ENCODE measurements at regions not wholly inside any gene's neighbourhood (a gene's known extent, or its start where the extent isn't known, plus 50 kb on each side); places are given as distances from the start of the nearest gene placed in this dataset.

DNA sequence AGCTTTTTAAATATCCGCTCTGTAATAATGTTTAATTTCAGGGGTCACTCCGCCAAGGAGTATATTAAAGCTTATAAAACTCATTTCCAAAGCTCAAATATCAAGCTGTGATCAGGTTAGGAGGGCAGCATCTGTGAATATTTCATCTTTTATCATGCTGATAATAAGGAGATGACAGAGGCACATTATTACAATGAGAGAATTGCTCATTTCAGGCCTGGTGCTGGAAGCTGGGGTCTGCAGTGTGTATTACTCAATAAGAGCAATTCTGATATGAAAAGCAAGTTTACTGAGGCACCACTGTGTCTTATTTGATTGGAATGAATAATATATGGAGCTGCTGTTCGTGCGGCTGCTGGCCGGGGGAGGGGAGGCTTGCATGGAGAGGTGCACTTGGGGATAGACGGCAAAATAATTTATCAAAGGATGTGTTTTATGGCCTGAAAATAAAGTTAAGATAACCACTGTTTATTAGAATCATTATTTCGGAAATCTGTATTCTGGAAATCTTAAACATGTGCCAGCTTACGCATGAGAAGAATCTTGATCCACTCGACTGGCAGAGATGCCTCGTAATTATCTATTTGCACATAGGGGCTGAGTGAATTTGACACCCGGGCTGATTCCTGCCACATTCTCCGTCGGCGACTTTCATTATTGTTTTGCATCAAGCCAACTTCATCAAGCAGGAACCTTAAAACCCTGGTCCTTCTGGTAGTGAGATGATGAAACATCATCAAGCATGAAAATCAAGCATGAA, 173.2 kb downstream of the RRAGC start:
- Histone ChIP-seq H3K4me1 (ENCODE audit: low read depth) (no peaks in the 10 kb centered on the region), H3K9me3 (no peaks in the 10 kb centered on the region), H3K36me3 (ENCODE audit: low read depth) (no peaks in the 10 kb centered on the region), H3K4me3 (no peak overlapping the region)
- intact Hi-C loops (cut with DNase I, micrococcal nuclease) = no loop called here
- DNase-seq = no peak
- ATAC-seq = no peak
- no peak for TF ChIP-seq CTCF (IDR thresholded peaks at IDR 0.05)

DNA sequence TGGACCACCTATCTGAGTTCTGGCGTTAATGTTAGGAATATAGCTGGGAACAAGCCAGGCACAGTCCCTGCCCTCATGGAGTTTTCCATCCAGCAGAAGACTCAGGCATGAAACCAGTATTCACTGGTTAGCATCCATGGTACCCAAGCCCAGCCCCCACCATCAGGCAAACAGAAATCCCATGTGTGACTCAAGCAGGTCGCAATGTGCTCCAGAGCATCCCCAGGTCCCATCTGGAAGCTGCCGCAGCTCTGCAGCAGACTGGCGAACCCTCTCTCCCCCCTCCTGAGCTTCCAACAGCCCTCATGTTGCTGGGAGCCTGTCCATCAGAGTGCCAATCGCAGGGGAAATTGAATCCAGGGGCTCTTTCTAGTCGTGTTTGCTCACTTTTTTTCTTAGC, 174.2 kb downstream of the RRAGC start:
- ATAC-seq (no peak), DNase-seq (no peak)
- H3K36me3 ChIP-seq (ENCODE audit: low read depth) = no peaks in the 10 kb centered on the region
- TF ChIP-seq CTCF (IDR thresholded peaks at IDR 0.05) = no peak
- intact Hi-C loops (cut with DNase I, micrococcal nuclease) = no loop called here
- no peaks in the 10 kb centered on the region for H3K4me1 ChIP-seq (ENCODE audit: low read depth)
- no peaks in the 10 kb centered on the region for H3K9me3 ChIP-seq
- H3K4me3 ChIP-seq = no peak overlapping the region

DNA sequence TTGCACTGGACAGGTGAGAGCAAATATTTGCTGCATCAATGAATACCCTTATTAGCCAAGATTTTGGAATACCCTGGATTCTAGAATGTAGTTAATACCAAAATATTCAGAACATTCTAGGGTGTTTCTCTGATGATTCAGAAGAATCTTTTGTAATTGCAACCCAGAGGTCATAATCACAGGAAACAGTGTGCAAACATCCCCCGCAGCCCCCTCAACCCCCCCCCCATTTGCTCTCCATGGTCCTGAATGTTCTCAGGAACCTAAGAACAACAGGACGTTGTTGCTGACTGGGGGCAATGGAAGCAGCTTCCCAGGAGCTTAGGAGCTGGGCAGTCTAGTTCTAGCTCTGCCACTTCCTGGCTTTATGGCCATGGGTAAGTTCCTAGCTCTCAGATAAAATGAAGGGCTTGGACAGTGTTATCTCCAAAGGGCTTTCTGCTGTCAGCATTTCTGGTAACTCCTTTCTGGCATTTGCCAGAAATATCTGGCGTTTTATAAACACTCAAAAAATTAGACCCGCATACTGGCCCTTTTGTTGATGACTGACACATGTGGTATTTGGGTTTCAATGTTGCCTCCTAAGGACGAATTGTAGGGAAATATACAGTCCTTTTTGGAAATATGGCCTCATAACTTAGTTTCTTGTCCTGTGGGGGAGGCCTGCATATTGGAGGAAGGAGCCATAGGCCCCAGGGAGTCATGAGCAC, 178.6 kb downstream of the RRAGC start:
- DNase-seq (no peak), ATAC-seq (no peak)
- H3K4me3 ChIP-seq = no peak overlapping the region
- H3K4me1 ChIP-seq (ENCODE audit: low read depth) = no peaks in the 10 kb centered on the region
- no peak for TF ChIP-seq CTCF (IDR thresholded peaks at IDR 0.05)
- H3K9me3 ChIP-seq = no peaks in the 10 kb centered on the region
- no peaks in the 10 kb centered on the region for H3K36me3 ChIP-seq (ENCODE audit: low read depth)
- intact Hi-C loops (cut with DNase I, micrococcal nuclease) = no loop called here

DNA sequence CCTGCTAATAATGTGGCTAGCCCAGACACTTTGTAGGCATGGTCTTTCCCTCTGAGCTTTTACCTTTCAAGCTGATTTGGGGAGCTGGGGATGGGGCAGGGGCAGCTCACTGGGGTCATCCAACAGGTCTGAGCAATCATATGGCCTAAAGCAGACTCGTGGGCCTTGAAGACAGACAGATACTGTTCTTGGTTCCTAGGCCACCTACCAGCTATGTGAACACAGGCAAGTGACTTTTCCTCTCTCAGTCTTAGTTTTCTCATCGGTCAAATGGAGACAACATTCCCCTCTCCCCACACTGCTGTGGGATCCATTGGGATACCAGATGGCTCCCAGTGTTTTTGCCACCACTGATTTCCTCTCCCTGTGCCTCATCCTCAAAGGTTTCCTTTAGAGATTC, 181.8 kb downstream of the RRAGC start:
- H3K36me3 ChIP-seq (ENCODE audit: low read depth) = no peaks in the 10 kb centered on the region
- ATAC-seq (no peak), DNase-seq (no peak)
- no peaks in the 10 kb centered on the region for H3K9me3 ChIP-seq
- intact Hi-C loops (cut with DNase I, micrococcal nuclease) = no loop called here
- H3K4me1 ChIP-seq (ENCODE audit: low read depth) = no peaks in the 10 kb centered on the region
- no peak overlapping the region for H3K4me3 ChIP-seq
- TF ChIP-seq CTCF (IDR thresholded peaks at IDR 0.05) = no peak

GRCh38 chr1:38677311-38677710, 182.3 kb downstream of the RRAGC start:
- no peaks in the 10 kb centered on the region for H3K4me1 ChIP-seq (ENCODE audit: low read depth)
- intact Hi-C loops (cut with DNase I, micrococcal nuclease) = no loop called here
- no peaks in the 10 kb centered on the region for H3K36me3 ChIP-seq (ENCODE audit: low read depth)
- no peak overlapping the region for H3K4me3 ChIP-seq
- DNase-seq (no peak), ATAC-seq (no peak)
- no peak for TF ChIP-seq CTCF (IDR thresholded peaks at IDR 0.05)
- no peaks in the 10 kb centered on the region for H3K9me3 ChIP-seq

All from mucosa of descending colon (tissue), 3 donors.